NCI-H1694 treated with DMSO at 0.1 percent for 48 hours (cell line): ENCODE measurements at regions not wholly inside any gene's neighbourhood (a gene's known extent, or its start where the extent isn't known, plus 50 kb on each side); places are given as distances from the start of the nearest gene placed in this dataset.
A peak's percentile ranks its signal among the peaks of the same experiment; 100 is the strongest.
"Not testable (repeated sequence)": the region's sequence is repeated elsewhere in the genome, so short reads cannot be mapped to it uniquely, and the experiment has no call there.

Source experiments
- DNase-seq: peaks from one replicate; lab custom pipeline; 2025; lab: John Stamatoyannopoulos, UW

GRCh38 chr15:26026671-26027070, 163.5 kb upstream of the ATP10A start:
- not testable (repeated sequence) for DNase-seq

GRCh38 chr15:26024241-26024640, 161.1 kb upstream of the ATP10A start:
- DNase-seq, result no peak

- DNase-seq, result no peak
Observed at GRCh38 chr15:26023691-26024090, 160.6 kb upstream of the ATP10A start.

GRCh38 chr15:26023231-26023630, 160.1 kb upstream of the ATP10A start:
- no peak for DNase-seq

- DNase-seq, result no peak
Observed at GRCh38 chr15:26020871-26021270, 157.7 kb upstream of the ATP10A start.

- DNase-seq, result no peak
Observed at GRCh38 chr15:26017665-26018064, 154.5 kb upstream of the ATP10A start.

GRCh38 chr15:26015516-26016075, 152.5 kb upstream of the ATP10A start:
- DNase-seq, result no peak

- DNase-seq, result peak; percentile 18
Observed at GRCh38 chr15:26013981-26014380, 150.9 kb upstream of the ATP10A start.

GRCh38 chr15:26011916-26012315, 148.8 kb upstream of the ATP10A start:
- no peak for DNase-seq

- DNase-seq, result no peak
Observed at GRCh38 chr15:26007151-26007550, 144.0 kb upstream of the ATP10A start.

- DNase-seq, result no peak
Observed at GRCh38 chr15:26001201-26001600, 138.1 kb upstream of the ATP10A start.

GRCh38 chr15:25993506-25993905, 130.4 kb upstream of the ATP10A start:
- no peak for DNase-seq

- no peak for DNase-seq
Observed at GRCh38 chr15:25990220-25990619, 127.1 kb upstream of the ATP10A start.

GRCh38 chr15:25989327-25989726, 126.2 kb upstream of the ATP10A start:
- no peak for DNase-seq

GRCh38 chr15:25988716-25989115, 125.6 kb upstream of the ATP10A start:
- DNase-seq, result not testable (repeated sequence)

GRCh38 chr15:25987638-25988037, 124.5 kb upstream of the ATP10A start:
- DNase-seq, result no peak

- DNase-seq, result no peak
Observed at GRCh38 chr15:25985165-25985564, 122.0 kb upstream of the ATP10A start.

GRCh38 chr15:25982736-25983135, 119.6 kb upstream of the ATP10A start:
- no peak for DNase-seq

- DNase-seq, result no peak
Observed at GRCh38 chr15:25981114-25981513, 118.0 kb upstream of the ATP10A start.

GRCh38 chr15:25972141-25972675, 109.1 kb upstream of the ATP10A start:
- DNase-seq, result no peak

GRCh38 chr15:25971053-25971452, 107.9 kb upstream of the ATP10A start:
- no peak for DNase-seq

GRCh38 chr15:25969886-25970285, 106.8 kb upstream of the ATP10A start:
- no peak for DNase-seq

- DNase-seq, result no peak
Observed at GRCh38 chr15:25967116-25967515, 104.0 kb upstream of the ATP10A start.

GRCh38 chr15:25965326-25965725, 102.2 kb upstream of the ATP10A start:
- DNase-seq, result no peak
